NT2/D1 (cell line): ENCODE measurements at regions not wholly inside any gene's neighbourhood (a gene's known extent, or its start where the extent isn't known, plus 50 kb on each side); places are given as distances from the start of the nearest gene placed in this dataset.

Experiments used
- DNase-seq: peaks from one replicate; pipeline ENCODE4 v3.0.0-alpha.2; 2011; ENCODE audit warnings: low read depth, low spot score
- H3K27me3 ChIP-seq: 2 replicates; pipeline ENCODE4 v1.6.0; 2011; ENCODE audit warnings: mild to moderate bottlenecking; ENCODE audit not compliant: insufficient read length, insufficient read depth
- H3K36me3 ChIP-seq: 2 replicates; pipeline ENCODE4 v1.6.1; 2011; ENCODE audit warnings: mild to moderate bottlenecking, low read length, mixed read lengths; ENCODE audit not compliant: insufficient read depth, insufficient read length
- H3K4me1 ChIP-seq: 2 replicates; pipeline ENCODE4 v1.5.1; 2011; ENCODE audit not compliant: insufficient read depth, insufficient read length
- H3K4me3 ChIP-seq: 2 replicates; pipeline ENCODE4 v1.5.1; 2011; ENCODE audit warnings: low read depth; ENCODE audit not compliant: insufficient read length
- H3K9ac ChIP-seq: 2 replicates; pipeline ENCODE4 v1.6.0; 2011; ENCODE audit warnings: low read depth; ENCODE audit not compliant: insufficient read length
- H3K9me3 ChIP-seq: 2 replicates; pipeline ENCODE4 v1.5.1; 2011; ENCODE audit warnings: mild to moderate bottlenecking, low read length; ENCODE audit not compliant: insufficient read depth
- SUZ12 ChIP-seq: IDR thresholded peaks from 2 replicates; pipeline ENCODE4 v1.6.1; 2011; ENCODE audit not compliant: insufficient read length, insufficient read depth; ENCODE audit errors: extremely low read depth
- YY1 ChIP-seq: IDR thresholded peaks from 2 replicates; pipeline ENCODE4 v1.6.1; 2011; ENCODE audit not compliant: insufficient read length, insufficient read depth
- ZNF274 ChIP-seq: IDR thresholded peaks from 2 replicates; pipeline ENCODE4 v1.6.1; 2011; ENCODE audit warnings: mild to moderate bottlenecking, low read depth, low read length

DNA sequence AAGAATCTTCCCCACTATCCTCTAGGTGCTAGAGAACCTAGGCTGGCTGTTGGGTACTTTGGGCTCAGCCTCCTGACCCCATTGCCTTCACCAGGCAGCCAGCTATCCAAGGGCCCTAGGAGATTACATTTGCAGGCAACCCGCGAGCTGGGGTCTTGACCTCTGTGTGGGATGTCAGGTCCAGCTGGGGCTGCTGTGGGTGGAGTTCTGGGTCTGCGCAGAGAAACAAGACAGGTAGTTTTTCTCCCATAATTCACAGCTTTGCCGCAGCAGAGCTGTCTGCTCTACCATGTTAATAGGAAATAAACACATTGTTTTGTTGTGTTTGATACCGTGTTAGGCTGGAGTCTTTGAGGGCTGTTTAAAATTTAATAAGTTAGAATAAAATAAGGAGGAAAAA, 142.8 kb upstream of the PLET1 start:
- Histone ChIP-seq H3K36me3 (no peaks in the 10 kb centered on the region), H3K9ac (no peak overlapping the region), H3K27me3 (no peaks in the 10 kb centered on the region), H3K4me1 (peaks cover 4% of the 10 kb centered on the region), H3K9me3 (no peaks in the 10 kb centered on the region), H3K4me3 (no peak overlapping the region)
- no peak for TF ChIP-seq YY1
- no peak for TF ChIP-seq ZNF274
- no peak for TF ChIP-seq SUZ12
- DNase-seq: no peak

DNA sequence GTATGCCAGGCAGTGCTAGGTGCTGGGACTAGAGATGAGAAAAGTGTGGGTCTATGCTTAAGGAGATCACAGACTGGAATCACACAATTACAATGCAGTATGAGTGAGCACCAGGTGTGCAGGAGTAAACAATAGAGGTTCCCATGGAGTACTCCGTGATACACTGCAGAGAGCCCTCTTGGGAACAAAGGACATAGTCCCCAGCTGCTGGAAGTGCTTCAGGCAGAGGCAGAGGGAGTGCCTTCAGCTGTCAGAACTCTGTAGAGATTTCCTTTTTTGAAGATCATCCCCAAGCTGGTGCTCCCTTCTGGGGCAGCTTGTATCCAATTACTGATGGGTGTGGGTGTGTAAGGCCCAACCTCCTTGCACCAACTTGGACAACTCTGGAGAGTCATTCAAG, 143.5 kb upstream of the PLET1 start:
- no peak overlapping the region for H3K9ac ChIP-seq
- TF ChIP-seq YY1 (no peak), ZNF274 (no peak), SUZ12 (no peak)
- H3K36me3 ChIP-seq: no peaks in the 10 kb centered on the region
- no peak for DNase-seq
- H3K9me3 ChIP-seq: no peaks in the 10 kb centered on the region
- no peaks in the 10 kb centered on the region for H3K27me3 ChIP-seq
- H3K4me3 ChIP-seq: no peak overlapping the region
- peaks cover 5% of the 10 kb centered on the region for H3K4me1 ChIP-seq

DNA sequence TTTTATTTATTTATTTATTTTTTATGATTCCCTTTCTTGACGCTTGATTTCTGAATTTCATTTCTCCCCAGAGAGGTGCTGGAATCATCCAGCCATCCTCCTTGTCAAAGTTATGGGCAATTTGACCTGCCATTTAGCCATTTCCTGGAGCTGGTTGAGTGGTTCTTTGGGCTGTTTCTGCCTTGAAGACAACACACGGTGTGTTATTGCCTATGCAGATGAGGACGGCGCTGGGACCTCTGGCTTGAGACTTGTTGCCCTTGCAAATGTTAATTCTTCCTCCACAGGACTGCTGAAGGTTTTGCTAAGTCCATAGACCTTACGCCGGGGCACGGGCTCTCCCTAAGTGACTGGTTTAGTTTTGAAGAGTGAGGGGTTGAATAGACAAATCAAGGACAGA, 147.9 kb upstream of the PLET1 start:
- peaks cover 13% of the 10 kb centered on the region for H3K9me3 ChIP-seq
- H3K4me1 ChIP-seq: peaks cover 6% of the 10 kb centered on the region
- H3K27me3 ChIP-seq: no peaks in the 10 kb centered on the region
- no peak overlapping the region for H3K4me3 ChIP-seq
- DNase-seq: peak; percentile 84
- no peak overlapping the region for H3K9ac ChIP-seq
- no peaks in the 10 kb centered on the region for H3K36me3 ChIP-seq
- TF ChIP-seq SUZ12: no peak
- no peak for TF ChIP-seq ZNF274
- TF ChIP-seq YY1: no peak

DNA sequence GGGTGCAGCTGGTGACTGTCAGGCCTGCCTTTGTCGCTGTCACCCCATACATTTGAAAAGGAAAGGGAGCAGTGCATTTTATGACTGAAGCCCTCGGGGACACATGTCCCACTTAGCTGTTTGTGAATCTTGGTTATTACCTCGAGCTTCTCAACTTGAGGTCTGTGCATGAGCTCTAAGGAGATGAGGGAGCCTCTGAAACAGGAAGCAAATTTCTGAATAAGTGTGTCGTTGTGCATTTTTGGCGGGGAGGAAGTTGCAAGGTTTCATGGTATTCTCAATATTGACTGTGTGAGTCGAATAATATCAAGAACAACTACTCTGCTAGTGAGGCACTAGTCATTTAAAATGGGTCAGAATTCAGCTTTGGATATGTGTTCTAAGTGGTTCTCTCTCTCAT, 149.7 kb upstream of the PLET1 start:
- no peak for DNase-seq
- H3K4me3 ChIP-seq: no peak overlapping the region
- peaks cover 24% of the 10 kb centered on the region for H3K9me3 ChIP-seq
- H3K4me1 ChIP-seq: peaks cover 6% of the 10 kb centered on the region
- TF ChIP-seq YY1: no peak
- no peak for TF ChIP-seq SUZ12
- TF ChIP-seq ZNF274: no peak
- no peaks in the 10 kb centered on the region for H3K36me3 ChIP-seq
- H3K9ac ChIP-seq: no peak overlapping the region
- H3K27me3 ChIP-seq: no peaks in the 10 kb centered on the region

- H3K9ac ChIP-seq: no peak overlapping the region
- no peak for DNase-seq
- peaks cover 6% of the 10 kb centered on the region for H3K4me1 ChIP-seq
- TF ChIP-seq YY1: no peak
- no peak for TF ChIP-seq ZNF274
- no peak for TF ChIP-seq SUZ12
- no peaks in the 10 kb centered on the region for H3K27me3 ChIP-seq
- H3K36me3 ChIP-seq: no peaks in the 10 kb centered on the region
- no peak overlapping the region for H3K4me3 ChIP-seq
- H3K9me3 ChIP-seq: peaks cover 24% of the 10 kb centered on the region
These were observed 151.7 kb upstream of the PLET1 start for GRCh38 chr11:112412383-112412782.

DNA sequence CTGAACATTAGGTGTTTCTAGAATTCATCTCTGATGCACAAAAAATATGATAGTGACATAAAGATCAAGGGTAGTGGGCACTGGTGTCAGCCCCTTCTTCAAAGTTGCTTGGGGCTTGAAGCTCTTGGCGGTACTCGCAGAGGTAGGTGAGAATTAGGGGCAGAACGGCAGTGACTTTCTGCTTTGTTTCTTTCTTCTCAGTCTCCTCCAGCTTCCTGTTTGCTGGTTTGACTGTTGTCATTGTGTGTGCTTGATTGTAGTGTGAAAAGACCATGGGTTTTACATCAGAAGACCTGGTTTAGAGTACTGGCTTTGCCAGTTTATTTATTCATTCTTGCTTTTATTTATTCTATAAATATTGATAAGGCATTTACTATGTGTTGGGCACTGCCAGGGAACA, 156.7 kb upstream of the PLET1 start:
- Histone ChIP-seq H3K4me3 (no peak overlapping the region), H3K9me3 (peaks cover 22% of the 10 kb centered on the region), H3K9ac (no peak overlapping the region), H3K27me3 (no peaks in the 10 kb centered on the region), H3K4me1 (no peaks in the 10 kb centered on the region), H3K36me3 (no peaks in the 10 kb centered on the region)
- TF ChIP-seq YY1: no peak
- no peak for TF ChIP-seq SUZ12
- no peak for TF ChIP-seq ZNF274
- no peak for DNase-seq

DNA sequence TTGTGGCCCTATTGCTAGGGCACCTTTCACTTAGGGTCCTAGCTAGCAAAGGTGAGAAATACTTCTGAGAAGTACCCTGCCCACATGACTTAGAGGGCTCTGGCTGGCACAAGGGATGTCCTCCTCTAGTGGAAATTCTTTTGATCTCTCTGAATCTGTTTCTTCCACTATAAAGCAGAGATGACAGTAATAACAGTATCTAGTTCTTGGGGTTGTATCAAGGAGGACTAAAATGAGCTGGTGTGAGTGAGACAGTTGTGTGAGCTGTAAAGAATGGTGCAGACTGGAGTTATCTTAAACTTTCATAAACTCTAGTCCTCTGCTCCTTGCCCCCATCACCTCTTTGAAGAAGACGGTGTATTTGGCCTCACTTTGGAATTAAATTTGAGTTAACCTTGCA, 157.8 kb upstream of the PLET1 start:
- Histone ChIP-seq H3K4me1 (no peaks in the 10 kb centered on the region), H3K9ac (no peak overlapping the region), H3K4me3 (no peak overlapping the region), H3K36me3 (no peaks in the 10 kb centered on the region), H3K9me3 (peaks cover 12% of the 10 kb centered on the region), H3K27me3 (no peaks in the 10 kb centered on the region)
- TF ChIP-seq YY1 (no peak), SUZ12 (no peak), ZNF274 (no peak)
- no peak for DNase-seq

DNA sequence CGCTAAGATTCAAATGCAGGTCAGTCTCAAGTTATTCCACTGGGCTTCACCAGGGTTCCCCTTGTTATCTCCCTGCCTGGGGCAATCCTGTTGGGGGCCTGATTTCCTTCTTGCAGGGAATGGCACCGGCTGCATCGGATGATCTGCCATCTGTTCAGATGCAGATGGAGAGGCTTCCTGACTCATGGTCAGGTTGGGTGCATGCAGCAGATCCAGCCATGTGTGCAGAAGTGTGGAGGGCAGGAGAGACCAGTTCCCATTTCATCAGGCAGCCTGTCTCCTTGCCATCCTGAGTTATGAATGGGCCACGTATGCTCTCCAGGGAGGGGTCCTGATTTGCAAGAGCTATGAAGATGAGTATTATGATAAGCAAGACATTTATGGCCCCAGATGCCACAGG, 161.2 kb upstream of the PLET1 start:
- DNase-seq: peak; percentile 38
- Histone ChIP-seq H3K4me3 (no peak overlapping the region), H3K9ac (no peak overlapping the region), H3K9me3 (no peaks in the 10 kb centered on the region), H3K4me1 (no peaks in the 10 kb centered on the region), H3K27me3 (no peaks in the 10 kb centered on the region), H3K36me3 (no peaks in the 10 kb centered on the region)
- TF ChIP-seq ZNF274: no peak
- no peak for TF ChIP-seq SUZ12
